ENCODE measurements at regions not wholly inside any gene's neighbourhood (a gene's known extent, or its start where the extent isn't known, plus 50 kb on each side); places are given as distances from the start of the nearest gene placed in this dataset.

DNA sequence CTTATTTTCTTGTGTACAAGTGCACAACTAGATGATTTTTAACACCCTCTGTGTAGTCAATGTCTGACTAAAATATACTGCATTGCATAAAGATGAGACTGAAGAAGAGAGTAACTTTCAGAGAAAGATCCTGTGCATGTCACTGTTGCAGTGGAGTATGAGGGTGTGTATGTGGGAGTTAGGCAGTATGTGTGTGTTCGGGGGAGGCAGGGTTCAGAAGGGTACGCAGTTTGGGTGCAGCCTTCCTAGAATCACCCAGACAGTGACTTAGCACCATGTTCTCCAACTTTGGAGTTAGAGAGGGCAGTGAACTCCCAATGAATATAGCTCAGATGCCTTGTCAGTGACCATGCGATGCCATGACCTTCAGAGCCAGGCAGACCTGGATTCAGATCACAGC lies 84.6 kb downstream of the LRATD1 start:
- Histone ChIP-seq H3K4me1 (no peaks in the 10 kb centered on the region), H3K36me3 (no peaks in the 10 kb centered on the region), H3K9me3 (no peaks in the 10 kb centered on the region), H3K4me3 (no peak overlapping the region), H3K27me3 (no peaks in the 10 kb centered on the region), H3K27ac (no peak overlapping the region)
- TF ChIP-seq, protein P1, sequence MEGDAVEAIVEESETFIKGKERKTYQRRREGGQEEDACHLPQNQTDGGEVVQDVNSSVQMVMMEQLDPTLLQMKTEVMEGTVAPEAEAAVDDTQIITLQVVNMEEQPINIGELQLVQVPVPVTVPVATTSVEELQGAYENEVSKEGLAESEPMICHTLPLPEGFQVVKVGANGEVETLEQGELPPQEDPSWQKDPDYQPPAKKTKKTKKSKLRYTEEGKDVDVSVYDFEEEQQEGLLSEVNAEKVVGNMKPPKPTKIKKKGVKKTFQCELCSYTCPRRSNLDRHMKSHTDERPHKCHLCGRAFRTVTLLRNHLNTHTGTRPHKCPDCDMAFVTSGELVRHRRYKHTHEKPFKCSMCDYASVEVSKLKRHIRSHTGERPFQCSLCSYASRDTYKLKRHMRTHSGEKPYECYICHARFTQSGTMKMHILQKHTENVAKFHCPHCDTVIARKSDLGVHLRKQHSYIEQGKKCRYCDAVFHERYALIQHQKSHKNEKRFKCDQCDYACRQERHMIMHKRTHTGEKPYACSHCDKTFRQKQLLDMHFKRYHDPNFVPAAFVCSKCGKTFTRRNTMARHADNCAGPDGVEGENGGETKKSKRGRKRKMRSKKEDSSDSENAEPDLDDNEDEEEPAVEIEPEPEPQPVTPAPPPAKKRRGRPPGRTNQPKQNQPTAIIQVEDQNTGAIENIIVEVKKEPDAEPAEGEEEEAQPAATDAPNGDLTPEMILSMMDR (IDR thresholded peaks at IDR 0.05) = no peak
- WGBS, 2 donors = 68 to 75% methylated on average over 3 of the region's 3 CpGs
- intact Hi-C loops (cut with DNase I) = no loop called here
- DNase-seq = no peak
- no peak for ATAC-seq

DNA sequence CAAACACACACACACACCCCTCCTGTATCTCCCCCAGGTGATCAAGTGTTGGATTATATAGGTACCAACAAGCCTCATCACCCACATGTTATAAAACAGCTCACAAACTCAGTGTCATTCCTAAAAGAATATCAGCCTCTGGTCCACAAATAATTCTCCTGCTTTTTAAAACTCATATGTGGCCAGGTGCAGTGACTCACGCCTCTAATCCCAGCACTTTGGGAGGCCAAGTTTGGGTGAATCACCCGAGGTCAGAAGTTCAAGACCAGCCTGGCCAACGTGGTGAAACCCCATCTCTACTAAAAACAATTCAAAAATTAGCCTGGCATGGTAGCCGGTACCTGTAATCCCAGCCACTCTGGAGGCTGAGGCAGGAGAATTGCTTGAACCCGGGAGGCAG lies 87.8 kb downstream of the LRATD1 start:
- DNase-seq (no peak), ATAC-seq (no peak)
- no peaks in the 10 kb centered on the region for H3K9me3 ChIP-seq
- H3K27me3 ChIP-seq = peaks cover 0 to 3% (median 0%) of the 10 kb centered on the region in 7 donors
- H3K4me1 ChIP-seq = no peaks in the 10 kb centered on the region
- TF ChIP-seq, protein P1 (IDR thresholded peaks at IDR 0.05) = no peak
- 72 to 73% methylated on average over 5 of the region's 5 CpGs for WGBS, 2 donors
- no peaks in the 10 kb centered on the region for H3K36me3 ChIP-seq
- H3K4me3 ChIP-seq = no peak overlapping the region
- intact Hi-C loops (cut with DNase I) = no loop called here
- no peak overlapping the region for H3K27ac ChIP-seq

GRCh38 chr2:14720739-14721138 lies 88.2 kb downstream of the LRATD1 start:
- ATAC-seq (no peak), DNase-seq (no peak)
- H3K4me3 ChIP-seq = no peak overlapping the region
- H3K36me3 ChIP-seq = no peaks in the 10 kb centered on the region
- 64 to 71% methylated on average over 2 of the region's 2 CpGs for WGBS, 2 donors
- no peak overlapping the region for H3K27ac ChIP-seq
- H3K4me1 ChIP-seq = no peaks in the 10 kb centered on the region
- TF ChIP-seq, protein P1 (IDR thresholded peaks at IDR 0.05) = no peak
- peaks cover 0 to 3% (median 0%) of the 10 kb centered on the region in 7 donors for H3K27me3 ChIP-seq
- H3K9me3 ChIP-seq = no peaks in the 10 kb centered on the region
- intact Hi-C loops (cut with DNase I) = no loop called here

DNA sequence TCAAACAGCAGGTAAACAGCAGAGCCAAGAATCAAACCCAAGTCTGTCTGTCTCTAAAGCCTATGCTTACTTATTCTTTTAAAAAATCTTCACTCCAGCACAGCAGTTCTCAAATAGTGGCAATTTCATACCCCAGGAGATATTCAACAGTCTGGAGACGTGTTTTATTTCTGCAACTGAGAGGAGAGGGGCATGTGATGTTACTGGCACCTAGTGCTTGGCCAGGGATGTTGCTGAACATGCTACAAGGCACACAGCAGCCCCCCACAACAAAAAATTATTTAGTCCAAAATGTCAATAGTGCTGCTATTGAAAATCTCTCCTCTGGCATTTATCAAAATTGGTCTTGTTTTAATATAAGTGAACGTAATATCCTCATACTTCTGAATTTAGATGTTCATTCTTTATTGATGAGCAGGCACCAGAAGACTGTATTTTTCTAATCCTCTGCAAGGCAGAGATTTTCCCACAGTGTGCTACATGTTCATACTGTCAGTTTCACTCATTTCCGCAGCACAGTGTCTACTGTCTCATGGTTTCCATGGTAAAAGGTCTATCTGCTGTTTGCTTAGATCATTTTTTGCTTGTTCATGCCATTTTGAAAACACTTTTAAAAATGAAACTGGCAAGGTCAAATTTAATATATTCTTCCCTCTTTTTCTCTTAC lies 90.5 kb downstream of the LRATD1 start:
- Histone ChIP-seq H3K27ac (no peak overlapping the region), H3K4me1 (no peaks in the 10 kb centered on the region), H3K27me3 (peaks cover 0 to 3% (median 0%) of the 10 kb centered on the region in 7 donors), H3K4me3 (no peak overlapping the region), H3K36me3 (no peaks in the 10 kb centered on the region), H3K9me3 (no peaks in the 10 kb centered on the region)
- WGBS, 2 donors = 46 to 48% methylated on average over 3 of the region's 3 CpGs
- no peak for ATAC-seq
- TF ChIP-seq, protein P1 (IDR thresholded peaks at IDR 0.05) = peak in 1 of 9 donors; percentile 17
- intact Hi-C loops (cut with DNase I) = no loop called here
- DNase-seq = no peak
